Ureter (tissue), 1 donor: ENCODE measurements at regions not wholly inside any gene's neighbourhood (a gene's known extent, or its start where the extent isn't known, plus 50 kb on each side); places are given as distances from the start of the nearest gene placed in this dataset.

Experiments
- DNase-seq: peaks from one replicate; pipeline ENCODE4 v3.0.0-alpha.2; 2020; ENCODE audit warnings: low spot score
- donor health status: DM: yes; HTN: yes; CAD: no.

GRCh38 chr3:66133050-66133757 is 87.6 kb upstream of the SLC25A26 start:
- no peak for DNase-seq

GRCh38 chr3:66128623-66129022 is 89.9 kb upstream of the MAGI1 start:
- DNase-seq = no peak

GRCh38 chr3:66121318-66121717 is 82.6 kb upstream of the MAGI1 start:
- DNase-seq = no peak

- peak; percentile 47 for DNase-seq
These were observed 77.3 kb upstream of the MAGI1 start for GRCh38 chr3:66115858-66116654.

GRCh38 chr3:66113542-66113941 is 74.8 kb upstream of the MAGI1 start:
- no peak for DNase-seq

GRCh38 chr3:66110840-66111239 is 72.1 kb upstream of the MAGI1 start:
- peak; percentile 53 for DNase-seq

- DNase-seq = no peak
These were observed 69.1 kb upstream of the MAGI1 start for GRCh38 chr3:66107855-66108254.

GRCh38 chr3:66106788-66107187 is 68.1 kb upstream of the MAGI1 start:
- DNase-seq = no peak

- no peak for DNase-seq
These were observed 65.8 kb upstream of the MAGI1 start for GRCh38 chr3:66104535-66104934.

- no peak for DNase-seq
These were observed 65.0 kb upstream of the MAGI1 start for GRCh38 chr3:66103729-66104128.

GRCh38 chr3:66101901-66102300 is 63.2 kb upstream of the MAGI1 start:
- DNase-seq = no peak

GRCh38 chr3:66099541-66100065 is 60.9 kb upstream of the MAGI1 start:
- no peak for DNase-seq

- no peak for DNase-seq
These were observed 59.7 kb upstream of the MAGI1 start for GRCh38 chr3:66098436-66098835.

- no peak for DNase-seq
These were observed 58.9 kb upstream of the MAGI1 start for GRCh38 chr3:66097647-66098046.

GRCh38 chr3:66095295-66096001 is 56.7 kb upstream of the MAGI1 start:
- DNase-seq = no peak

GRCh38 chr3:66093981-66094380 is 55.3 kb upstream of the MAGI1 start:
- no peak for DNase-seq

GRCh38 chr3:66092175-66092995 is 53.7 kb upstream of the MAGI1 start:
- no peak for DNase-seq
